Common myeloid progenitor, CD34-positive (primary cell): ENCODE measurements at regions not wholly inside any gene's neighbourhood (a gene's known extent, or its start where the extent isn't known, plus 50 kb on each side); places are given as distances from the start of the nearest gene placed in this dataset.

ENCODE experiments used
- CTCF ChIA-PET: fragments of 350-600 bp; sonication (Branson Sonifier 250); formaldehyde crosslinking; loops from one replicate; lab custom pipeline; 2021; ENCODE audit warnings: antibody characterized with exemption; lab: Charles Lee
- POLR2A ChIA-PET: fragments of 350-600 bp; sonication (Branson Sonifier 250); formaldehyde crosslinking; loops from one replicate; lab custom pipeline; 2021; ENCODE audit warnings: antibody characterized with exemption; lab: Charles Lee
- DNase-seq, 3 donors: peaks; one replicate each; pipeline versions ENCODE4 v3.0.0 to v3.0.0-alpha.2; 2013
- H3K27ac ChIP-seq, 2 experiments: 1 replicate in 1 of 2; 2 replicates in 1 of 2; pipeline ENCODE4 v1.7.0; 2013; ENCODE audit warnings: inconsistent platforms in 2 of 2, low read length in 2 of 2, mild to moderate bottlenecking in 2 of 2, low read depth in 1 of 2, moderate library complexity in 1 of 2; ENCODE audit not compliant: severe bottlenecking in 2 of 2, insufficient read depth in 1 of 2, poor library complexity in 1 of 2
- H3K27me3 ChIP-seq, 5 experiments: replicated peaks in 2 of 5; 1 replicate in 3 of 5; 2 replicates in 2 of 5; pipeline versions ENCODE4 v1.6.1 to v1.7.0; 2013; ENCODE audit warnings: low read length in 4 of 5, mild to moderate bottlenecking in 2 of 5, moderate library complexity in 2 of 5, inconsistent platforms in 1 of 5; ENCODE audit not compliant: insufficient read depth in 5 of 5, control insufficient read depth in 4 of 5
- H3K36me3 ChIP-seq, 4 experiments: 1 replicate in 2 of 4; 2 replicates in 2 of 4; pipeline versions ENCODE4 v1.6.1 to v1.7.0; 2013; ENCODE audit warnings: low read length in 3 of 4, control low read depth in 1 of 4, mild to moderate bottlenecking in 1 of 4; ENCODE audit not compliant: control insufficient read depth in 4 of 4, insufficient read depth in 4 of 4
- H3K4me1 ChIP-seq, 4 experiments: 1 replicate in 3 of 4; 2 replicates in 1 of 4; pipeline versions ENCODE4 v1.6.1 to v1.7.1; 2013; ENCODE audit warnings: low read length in 3 of 4, mild to moderate bottlenecking in 3 of 4, control low read depth in 1 of 4, inconsistent platforms in 1 of 4, moderate library complexity in 1 of 4; ENCODE audit not compliant: control insufficient read depth in 4 of 4, insufficient read depth in 4 of 4; ENCODE audit errors: control extremely low read depth in 1 of 4
- H3K4me3 ChIP-seq, 7 experiments: 1 replicate in 4 of 7; 2 replicates in 3 of 7; pipeline versions ENCODE4 v1.5.1 to v1.7.0; 2013; ENCODE audit warnings: mild to moderate bottlenecking in 7 of 7, low read length in 6 of 7, moderate library complexity in 6 of 7, inconsistent platforms in 2 of 7, low read depth in 2 of 7, control low read depth in 1 of 7; ENCODE audit not compliant: insufficient read depth in 4 of 7, control insufficient read depth in 1 of 7; ENCODE audit errors: extremely low read depth in 1 of 7
- H3K9me3 ChIP-seq, 5 experiments: 1 replicate in 4 of 5; 2 replicates in 1 of 5; pipeline versions ENCODE4 v1.6.1 to v1.7.1; 2013; ENCODE audit warnings: low read length in 4 of 5, mild to moderate bottlenecking in 2 of 5, inconsistent platforms in 1 of 5, low read depth in 1 of 5, moderate library complexity in 1 of 5; ENCODE audit not compliant: control insufficient read depth in 4 of 5, insufficient read depth in 2 of 5; ENCODE audit errors: control extremely low read depth in 1 of 5
- WGBS: methylation state at CpG from one replicate; pipeline ENCODE4 v1.1.5; 2013; ENCODE audit not compliant: insufficient coverage; 5-methylcytosine and 5-hydroxymethylcytosine counted together

GRCh38 chr3:144462337-144462736, 490.7 kb downstream of the DIPK2A start:
- H3K9me3 ChIP-seq: no peaks in the 10 kb centered on the region
- no peak overlapping the region for H3K4me3 ChIP-seq
- no peaks in the 10 kb centered on the region for H3K27me3 ChIP-seq
- no peak for DNase-seq
- H3K4me1 ChIP-seq: no peaks in the 10 kb centered on the region
- 100% methylated on average over 1 of the region's 1 CpG for WGBS
- CTCF ChIA-PET: no interaction called here
- POLR2A ChIA-PET: no interaction called here
- H3K36me3 ChIP-seq: no peaks in the 10 kb centered on the region
- no peak overlapping the region for H3K27ac ChIP-seq

GRCh38 chr3:144463911-144464310, 492.3 kb downstream of the DIPK2A start:
- no peaks in the 10 kb centered on the region for H3K36me3 ChIP-seq
- H3K27ac ChIP-seq: no peak overlapping the region
- CTCF ChIA-PET: no interaction called here
- H3K4me1 ChIP-seq: no peaks in the 10 kb centered on the region
- no CpG with 5 or more reads among the region's 3 CpGs for WGBS
- H3K9me3 ChIP-seq: no peaks in the 10 kb centered on the region
- H3K4me3 ChIP-seq: no peak overlapping the region
- H3K27me3 ChIP-seq: no peaks in the 10 kb centered on the region
- POLR2A ChIA-PET: no interaction called here
- DNase-seq: no peak

- Histone ChIP-seq H3K4me1 (no peaks in the 10 kb centered on the region), H3K9me3 (no peaks in the 10 kb centered on the region), H3K4me3 (no peak overlapping the region), H3K36me3 (no peaks in the 10 kb centered on the region), H3K27me3 (no peaks in the 10 kb centered on the region), H3K27ac (no peak overlapping the region)
- DNase-seq: no peak
- WGBS: no CpG with 5 or more reads among the region's 1 CpG
- ChIA-PET POLR2A (no interaction called here), CTCF (no interaction called here)
These were observed 494.5 kb downstream of the DIPK2A start for GRCh38 chr3:144466114-144466513.

- Histone ChIP-seq H3K4me3 (no peak overlapping the region), H3K9me3 (no peaks in the 10 kb centered on the region), H3K4me1 (no peaks in the 10 kb centered on the region), H3K36me3 (no peaks in the 10 kb centered on the region), H3K27ac (no peak overlapping the region), H3K27me3 (no peaks in the 10 kb centered on the region)
- ChIA-PET POLR2A (no interaction called here), CTCF (no interaction called here)
- WGBS: no CpG with 5 or more reads among the region's 2 CpGs
- no peak for DNase-seq
These were observed 494.9 kb downstream of the DIPK2A start for GRCh38 chr3:144466540-144466939.

- no peak for DNase-seq
- no CpG with 5 or more reads among the region's 2 CpGs for WGBS
- Histone ChIP-seq H3K4me3 (no peak overlapping the region), H3K27ac (no peak overlapping the region), H3K36me3 (no peaks in the 10 kb centered on the region), H3K9me3 (no peaks in the 10 kb centered on the region), H3K27me3 (no peaks in the 10 kb centered on the region), H3K4me1 (no peaks in the 10 kb centered on the region)
- CTCF ChIA-PET: no interaction called here
- POLR2A ChIA-PET: no interaction called here
These were observed 499.0 kb downstream of the DIPK2A start for GRCh38 chr3:144470666-144471065.

- H3K27ac ChIP-seq: no peak overlapping the region
- no peaks in the 10 kb centered on the region for H3K9me3 ChIP-seq
- H3K4me1 ChIP-seq: no peaks in the 10 kb centered on the region
- ChIA-PET POLR2A (no interaction called here), CTCF (no interaction called here)
- no peaks in the 10 kb centered on the region for H3K27me3 ChIP-seq
- no peaks in the 10 kb centered on the region for H3K36me3 ChIP-seq
- no CpG with 5 or more reads among the region's 1 CpG for WGBS
- no peak for DNase-seq
- no peak overlapping the region for H3K4me3 ChIP-seq
These were observed 506.0 kb downstream of the DIPK2A start for GRCh38 chr3:144477593-144477992.

- H3K4me1 ChIP-seq: no peaks in the 10 kb centered on the region
- H3K36me3 ChIP-seq: no peaks in the 10 kb centered on the region
- DNase-seq: no peak
- POLR2A ChIA-PET: no interaction called here
- H3K4me3 ChIP-seq: no peak overlapping the region
- no peak overlapping the region for H3K27ac ChIP-seq
- no peaks in the 10 kb centered on the region for H3K9me3 ChIP-seq
- CTCF ChIA-PET: no interaction called here
- no peaks in the 10 kb centered on the region for H3K27me3 ChIP-seq
These were observed 508.8 kb downstream of the DIPK2A start for GRCh38 chr3:144480416-144480919.
